IMR-90 (cell line): ENCODE measurements at regions not wholly inside any gene's neighbourhood (a gene's known extent, or its start where the extent isn't known, plus 50 kb on each side); places are given as distances from the start of the nearest gene placed in this dataset.

Experiments
- ATAC-seq: fragments of 200-7000 bp; cut with Tn5 transposase; 2 replicates; pipeline ENCODE4 v1.9.1; 2020; ENCODE audit warnings: low read depth, mild to moderate bottlenecking, moderate library complexity
- BruUV-seq: library from RNA; stranded (reverse); fragments of 400-500 nt; replicated peaks from 2 replicates; lab custom pipeline; 2021; lab: Mats Ljungman, UMichigan
- CTCF ChIA-PET: fragments of 300-600 bp; formaldehyde crosslinking; extraction: SDS; loops from one replicate; lab custom pipeline; 2021; ENCODE audit warnings: antibody characterized with exemption; lab: Yijun Ruan, JAX
- POLR2A ChIA-PET: fragments of 300-600 bp; sonication (Branson Sonifier 250); formaldehyde crosslinking; loops from one replicate; lab custom pipeline; 2022; ENCODE audit warnings: antibody characterized with exemption; ENCODE audit not compliant: unreplicated experiment; lab: Charles Lee
- DNase-seq: peaks from one replicate; pipeline ENCODE4 v3.0.0; 2013
- H2AFZ ChIP-seq: replicated peaks from 2 replicates; pipeline ENCODE3; 2013; ENCODE audit warnings: low read length, mild to moderate bottlenecking; ENCODE audit not compliant: poor library complexity
- H2AK5ac ChIP-seq: 2 replicates; pipeline ENCODE4 v1.6.1; 2013; ENCODE audit warnings: low read depth, low read length, inconsistent platforms
- H2AK9ac ChIP-seq: replicated peaks from 2 replicates; pipeline ENCODE3; 2013; ENCODE audit warnings: mild to moderate bottlenecking, low read depth, low read length, moderate library complexity; ENCODE audit not compliant: poor library complexity
- H2BK120ac ChIP-seq: 2 replicates; pipeline ENCODE4 v1.6.1; 2013; ENCODE audit warnings: low read depth, low read length, inconsistent platforms
- H2BK15ac ChIP-seq: 3 replicates; pipeline ENCODE4 v1.6.1; 2013; ENCODE audit warnings: low read depth, low read length, inconsistent platforms
- H2BK20ac ChIP-seq: 2 replicates; pipeline ENCODE4 v1.6.1; 2013; ENCODE audit warnings: low read depth, mild to moderate bottlenecking, inconsistent platforms, low read length, moderate library complexity
- H2BK5ac ChIP-seq: 2 replicates; pipeline ENCODE4 v1.6.1; 2013; ENCODE audit warnings: mild to moderate bottlenecking, low read depth, low read length, inconsistent platforms; ENCODE audit not compliant: poor library complexity, severe bottlenecking
- H3K14ac ChIP-seq: replicated peaks from 2 replicates; pipeline ENCODE4 v1.6.1; 2013; ENCODE audit warnings: low read depth, low read length, inconsistent platforms
- H3K18ac ChIP-seq: 2 replicates; pipeline ENCODE4 v1.6.1; 2013; ENCODE audit warnings: low read depth, low read length, control low read depth
- H3K23ac ChIP-seq: 2 replicates; pipeline ENCODE4 v1.6.1; 2013; ENCODE audit warnings: low read depth, low read length, inconsistent platforms
- H3K27ac ChIP-seq: 2 replicates; pipeline ENCODE4 v1.5.1; 2013; ENCODE audit warnings: mild to moderate bottlenecking, control low read depth, low read length; ENCODE audit not compliant: insufficient read depth
- H3K27me3 ChIP-seq: 2 replicates; pipeline ENCODE4 v1.6.1; 2013; ENCODE audit warnings: low read length; ENCODE audit not compliant: control insufficient read depth, insufficient read depth
- H3K36me3 ChIP-seq: 2 replicates; pipeline ENCODE4 v1.6.1; 2013; ENCODE audit warnings: low read length, mixed read lengths; ENCODE audit not compliant: control insufficient read depth, insufficient read depth
- H3K4ac ChIP-seq: 2 replicates; pipeline ENCODE4 v1.6.1; 2013; ENCODE audit warnings: low read depth, low read length, inconsistent platforms
- H3K4me1 ChIP-seq: 2 replicates; pipeline ENCODE4 v1.6.1; 2013; ENCODE audit warnings: low read length, mixed read lengths; ENCODE audit not compliant: control insufficient read depth, insufficient read depth
- H3K4me2 ChIP-seq: 2 replicates; pipeline ENCODE4 v1.6.1; 2013; ENCODE audit warnings: low read depth, mild to moderate bottlenecking, control low read depth, low read length, moderate library complexity
- H3K4me3 ChIP-seq: 2 replicates; pipeline ENCODE4 v1.5.1; 2013; ENCODE audit warnings: low read depth, mild to moderate bottlenecking, control low read depth, low read length, moderate library complexity; ENCODE audit not compliant: insufficient read depth
- H3K56ac ChIP-seq: 2 replicates; pipeline ENCODE4 v1.6.1; 2013; ENCODE audit warnings: low read length, inconsistent platforms; ENCODE audit not compliant: insufficient read depth; ENCODE audit errors: extremely low read depth
- H3K79me1 ChIP-seq, 2 experiments: 2 replicates each; pipeline ENCODE4 v1.6.1; 2013; ENCODE audit warnings: low read length in 2 of 2, inconsistent platforms in 1 of 2, low read depth in 1 of 2
- H3K9ac ChIP-seq: 2 replicates; pipeline ENCODE4 v1.6.1; 2013; ENCODE audit warnings: low read depth, low read length, control low read depth
- H3K9me1 ChIP-seq: 2 replicates; pipeline ENCODE4 v1.6.1; 2013; ENCODE audit warnings: low read length, inconsistent platforms; ENCODE audit not compliant: insufficient read depth
- H3K9me3 ChIP-seq: 2 replicates; pipeline ENCODE4 v1.6.1; 2013; ENCODE audit warnings: low read length; ENCODE audit not compliant: control insufficient read depth, insufficient read depth
- H4K20me1 ChIP-seq: 2 replicates; pipeline ENCODE4 v1.6.1; 2013; ENCODE audit warnings: low read length, inconsistent platforms; ENCODE audit not compliant: insufficient read depth
- H4K5ac ChIP-seq: 2 replicates; pipeline ENCODE4 v1.6.1; 2013; ENCODE audit warnings: mild to moderate bottlenecking, low read depth, low read length, control low read depth
- H4K8ac ChIP-seq, 2 experiments: 2 replicates each; pipeline ENCODE4 v1.6.1; 2013; ENCODE audit warnings: low read depth in 2 of 2, low read length in 2 of 2, control low read depth in 1 of 2, inconsistent platforms in 1 of 2
- H4K91ac ChIP-seq: 2 replicates; pipeline ENCODE4 v1.6.1; 2013; ENCODE audit warnings: low read depth, low read length, inconsistent platforms; ENCODE audit not compliant: insufficient read depth
- BHLHE40 ChIP-seq: fragments of 150-350 bp; IDR thresholded peaks from 2 replicates; pipeline ENCODE4 v1.6.1; 2016; ENCODE audit warnings: mild to moderate bottlenecking, low read depth, low read length
- CEBPB ChIP-seq: IDR thresholded peaks from 2 replicates; pipeline ENCODE4 v1.6.1; 2012; ENCODE audit warnings: low read depth, low read length, improper control_type of control experiment
- CHD1 ChIP-seq: IDR thresholded peaks from 2 replicates; pipeline ENCODE4 v1.6.1; 2012; ENCODE audit warnings: low read depth, low read length, improper control_type of control experiment
- CTCF ChIP-seq: conservative IDR thresholded peaks from 2 replicates; pipeline ENCODE4 v1.5.1; 2012; ENCODE audit warnings: mild to moderate bottlenecking, low read depth, low read length, improper control_type of control experiment
- ELK1 ChIP-seq: fragments of 150-350 bp; IDR thresholded peaks from 2 replicates; pipeline ENCODE4 v1.6.1; 2016; ENCODE audit warnings: low read depth, mild to moderate bottlenecking, low read length, moderate library complexity, borderline replicate concordance
- FOS ChIP-seq: fragments of 150-350 bp; IDR thresholded peaks from 2 replicates; pipeline ENCODE4 v1.6.1; 2016; ENCODE audit warnings: low read depth, low read length
- MAFK ChIP-seq: IDR thresholded peaks from 2 replicates; pipeline ENCODE4 v1.6.1; 2012; ENCODE audit warnings: low read depth, low read length, improper control_type of control experiment
- MAZ ChIP-seq: IDR thresholded peaks from 2 replicates; pipeline ENCODE4 v1.6.1; 2012; ENCODE audit warnings: low read depth, mild to moderate bottlenecking, low read length, improper control_type of control experiment, moderate library complexity, borderline replicate concordance
- MXI1 ChIP-seq: IDR thresholded peaks from 2 replicates; pipeline ENCODE4 v1.6.1; 2012; ENCODE audit warnings: low read depth, mild to moderate bottlenecking, low read length, moderate library complexity, borderline replicate concordance
- NFE2L2 ChIP-seq: fragments of 150-350 bp; IDR thresholded peaks from 2 replicates; pipeline ENCODE4 v1.6.1; 2016; ENCODE audit warnings: low read depth, mild to moderate bottlenecking, low read length
- POLR2A ChIP-seq: IDR thresholded peaks from 2 replicates; pipeline ENCODE4 v1.6.1; 2012; ENCODE audit warnings: mild to moderate bottlenecking, low read depth, low read length
- RAD21 ChIP-seq: IDR thresholded peaks from 2 replicates; pipeline ENCODE4 v1.6.1; 2012; ENCODE audit warnings: low read length, improper control_type of control experiment
- RCOR1 ChIP-seq: IDR thresholded peaks from 2 replicates; pipeline ENCODE4 v1.6.1; 2012; ENCODE audit warnings: mild to moderate bottlenecking, low read length, improper control_type of control experiment; ENCODE audit not compliant: insufficient replicate concordance
- RFX5 ChIP-seq: IDR thresholded peaks from 2 replicates; pipeline ENCODE4 v1.8.0; 2012; ENCODE audit warnings: low read depth, mild to moderate bottlenecking, low read length, moderate library complexity
- SMC3 ChIP-seq: fragments of 150-350 bp; IDR thresholded peaks from 2 replicates; pipeline ENCODE4 v1.6.1; 2016; ENCODE audit warnings: low read depth, mild to moderate bottlenecking, antibody characterized with exemption, low read length, moderate library complexity
- USF2 ChIP-seq: fragments of 150-350 bp; IDR thresholded peaks from 2 replicates; pipeline ENCODE4 v1.6.1; 2017; ENCODE audit warnings: mild to moderate bottlenecking, antibody characterized with exemption, low read length, low read depth
- WGBS, 2 experiments: methylation state at CpG; one replicate each; pipeline versions ENCODE4 v1.1.5 to v1.1.7; 2013; ENCODE audit warnings: missing lambda C conversion rate in 2 of 2; ENCODE audit not compliant: insufficient read length in 1 of 2; ENCODE audit errors: extremely low coverage in 2 of 2; 5-methylcytosine and 5-hydroxymethylcytosine counted together
- dilution Hi-C: fragments of 300-500 bp; cut with HindIII; formaldehyde crosslinking; loops from one replicate; pipeline ENCODE4 v1.14.3; 2018; ENCODE audit warnings: low sequenced_read_pairs; ENCODE audit not compliant: unreplicated experiment
- in situ Hi-C: fragments of 300-500 bp; cut with MboI; formaldehyde crosslinking; loops from 3 replicates; pipeline ENCODE4 v1.14.3; 2019; ENCODE audit warnings: low sequenced_read_pairs, inconsistent platforms, mixed read lengths
- intact Hi-C: fragments of 100-400 bp; cut with micrococcal nuclease; formaldehyde crosslinking; loops from 2 replicates; pipeline ENCODE4 v1.10.0; 2022

- H3K9me1 ChIP-seq = no peaks in the 10 kb centered on the region
- no peaks in the 10 kb centered on the region for H3K79me1 ChIP-seq
- TF ChIP-seq SMC3 (no peak), POLR2A (no peak), MAZ (no peak), RAD21 (no peak), RFX5 (no peak), ELK1 (no peak), FOS (no peak), CTCF (no peak), NFE2L2 (no peak), RCOR1 (no peak), MAFK (no peak), BHLHE40 (no peak), CHD1 (no peak), MXI1 (no peak), CEBPB (no peak), USF2 (no peak)
- no peaks in the 10 kb centered on the region for H4K20me1 ChIP-seq
- no peak overlapping the region for H2BK15ac ChIP-seq
- H3K4me2 ChIP-seq = no peak overlapping the region
- H3K4me3 ChIP-seq = no peak overlapping the region
- no peak overlapping the region for H4K8ac ChIP-seq
- H3K9ac ChIP-seq = no peak overlapping the region
- ATAC-seq (no peak), DNase-seq (no peak)
- no peak overlapping the region for H3K18ac ChIP-seq
- BruUV-seq = no TSS peak
- CTCF ChIA-PET = no interaction called here
- no peaks in the 10 kb centered on the region for H3K27me3 ChIP-seq
- H3K14ac ChIP-seq = no peak overlapping the region
- H3K36me3 ChIP-seq = no peaks in the 10 kb centered on the region
- peaks cover 2% of the 10 kb centered on the region; the same call in 1 of the 2 replicates for H3K4me1 ChIP-seq
- H2AK9ac ChIP-seq = no peak overlapping the region
- no peak overlapping the region for H4K91ac ChIP-seq
- H3K4ac ChIP-seq = no peak overlapping the region
- peak overlapping the region; percentile 4; the same call in 1 of the 2 replicates for H2AK5ac ChIP-seq
- H2BK120ac ChIP-seq = no peak overlapping the region
- no peak overlapping the region for H4K5ac ChIP-seq
- in situ Hi-C loops (no loop called here), intact Hi-C loops (no loop called here), dilution Hi-C loops (no loop called here)
- no peak overlapping the region for H2BK5ac ChIP-seq
- no CpG with 5 or more reads among the region's 7 CpGs for WGBS, 2 experiments
- no peak overlapping the region for H3K23ac ChIP-seq
- H3K9me3 ChIP-seq = no peaks in the 10 kb centered on the region
- H3K56ac ChIP-seq = no peak overlapping the region
- H3K27ac ChIP-seq = no peak overlapping the region
- H2AFZ ChIP-seq = no peak overlapping the region
- POLR2A ChIA-PET = no interaction called here
- H2BK20ac ChIP-seq = no peak overlapping the region
Measured at GRCh38 chr21:35602811-35603362, 457.4 kb downstream of the SETD4 start.
